Fibroblast of gingiva (primary cell): ENCODE measurements at regions not wholly inside any gene's neighbourhood (a gene's known extent, or its start where the extent isn't known, plus 50 kb on each side); places are given as distances from the start of the nearest gene placed in this dataset.

ENCODE experiments used
- DNase-seq: peaks from one replicate; pipeline ENCODE4 v3.0.0-alpha.2; 2011; ENCODE audit warnings: low read depth

GRCh38 chr22:49547751-49548239, 279.9 kb downstream of the BRD1 start:
- DNase-seq = no peak

DNA sequence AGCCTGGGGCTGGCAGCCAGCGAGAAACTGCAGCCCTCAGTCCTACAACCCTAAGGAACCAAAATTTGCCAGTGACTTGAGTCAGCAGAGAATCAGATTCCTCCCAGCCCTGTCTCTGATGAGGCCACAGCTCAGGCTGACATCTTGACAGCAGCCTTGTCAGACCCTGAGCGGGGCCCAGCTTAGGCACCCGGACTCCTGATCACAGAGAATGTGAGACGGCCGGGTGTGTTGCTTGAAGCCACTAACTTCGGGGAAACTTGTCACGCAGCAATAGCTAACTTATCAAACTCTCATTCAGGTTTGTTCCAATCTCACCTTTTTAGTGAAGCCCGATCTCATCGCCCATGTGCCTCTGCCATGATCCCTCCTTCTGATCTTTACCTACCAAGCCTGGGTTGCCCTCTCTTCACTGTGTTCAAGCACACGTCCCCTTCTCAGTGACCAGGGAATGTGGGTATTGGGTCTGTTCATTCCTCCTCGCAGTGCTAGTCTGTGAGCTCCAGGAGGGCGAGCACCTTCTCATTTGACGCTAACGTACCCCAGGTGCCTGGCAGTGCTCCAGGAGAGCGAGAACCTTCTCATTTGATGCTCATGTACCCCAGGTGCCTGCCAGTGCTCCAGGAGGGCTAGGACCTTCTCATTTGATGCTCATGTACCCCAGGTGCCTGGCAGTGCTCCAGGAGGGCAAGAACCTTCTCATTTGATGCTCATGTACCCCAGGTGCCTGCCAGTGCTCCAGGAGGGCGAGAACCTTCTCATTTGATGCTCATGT, 280.7 kb downstream of the BRD1 start:
- no peak for DNase-seq

DNA sequence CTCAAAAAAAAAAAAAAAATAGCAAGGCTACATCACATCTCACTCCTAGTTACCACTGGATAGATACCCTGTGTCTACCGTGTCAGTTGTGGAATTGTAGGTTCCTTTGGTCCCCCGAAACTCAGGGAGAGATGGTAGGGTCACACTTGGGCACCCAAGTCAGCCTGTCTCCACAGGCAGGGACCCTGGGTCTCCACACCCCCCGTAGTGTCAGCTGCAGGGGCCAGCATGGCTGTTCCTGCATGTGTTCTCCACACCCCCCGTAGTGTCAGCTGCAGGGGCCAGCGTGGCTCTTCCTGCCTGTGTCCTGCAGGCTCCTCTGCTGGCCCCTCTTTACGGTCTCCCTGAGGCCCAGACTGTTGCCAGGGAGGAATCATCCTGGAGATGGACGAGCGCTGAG, 282.1 kb downstream of the BRD1 start:
- DNase-seq = no peak

DNA sequence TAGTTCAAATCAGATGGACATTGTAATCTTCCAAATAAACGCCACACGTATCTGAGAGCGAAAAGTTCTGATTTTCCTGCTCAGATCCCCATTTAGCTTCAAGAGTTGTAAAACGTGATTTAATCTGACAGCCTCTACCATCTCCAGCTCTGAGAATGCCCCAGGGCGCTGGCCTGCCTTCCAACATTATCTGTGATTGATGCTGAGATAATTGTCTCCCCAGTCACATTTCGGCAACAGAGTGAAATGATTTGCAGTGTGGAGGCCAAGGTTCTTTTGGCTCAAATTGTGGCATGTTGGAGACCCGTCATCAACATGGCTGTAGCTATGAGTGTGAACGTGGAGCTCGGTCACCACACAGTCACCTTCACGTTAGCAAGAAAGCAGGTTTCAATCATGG, 283.4 kb downstream of the BRD1 start:
- DNase-seq = no peak

GRCh38 chr22:49543876-49544275, 283.8 kb downstream of the BRD1 start:
- no peak for DNase-seq

- DNase-seq = no peak
These were observed 285.9 kb downstream of the BRD1 start for GRCh38 chr22:49541693-49542230.

DNA sequence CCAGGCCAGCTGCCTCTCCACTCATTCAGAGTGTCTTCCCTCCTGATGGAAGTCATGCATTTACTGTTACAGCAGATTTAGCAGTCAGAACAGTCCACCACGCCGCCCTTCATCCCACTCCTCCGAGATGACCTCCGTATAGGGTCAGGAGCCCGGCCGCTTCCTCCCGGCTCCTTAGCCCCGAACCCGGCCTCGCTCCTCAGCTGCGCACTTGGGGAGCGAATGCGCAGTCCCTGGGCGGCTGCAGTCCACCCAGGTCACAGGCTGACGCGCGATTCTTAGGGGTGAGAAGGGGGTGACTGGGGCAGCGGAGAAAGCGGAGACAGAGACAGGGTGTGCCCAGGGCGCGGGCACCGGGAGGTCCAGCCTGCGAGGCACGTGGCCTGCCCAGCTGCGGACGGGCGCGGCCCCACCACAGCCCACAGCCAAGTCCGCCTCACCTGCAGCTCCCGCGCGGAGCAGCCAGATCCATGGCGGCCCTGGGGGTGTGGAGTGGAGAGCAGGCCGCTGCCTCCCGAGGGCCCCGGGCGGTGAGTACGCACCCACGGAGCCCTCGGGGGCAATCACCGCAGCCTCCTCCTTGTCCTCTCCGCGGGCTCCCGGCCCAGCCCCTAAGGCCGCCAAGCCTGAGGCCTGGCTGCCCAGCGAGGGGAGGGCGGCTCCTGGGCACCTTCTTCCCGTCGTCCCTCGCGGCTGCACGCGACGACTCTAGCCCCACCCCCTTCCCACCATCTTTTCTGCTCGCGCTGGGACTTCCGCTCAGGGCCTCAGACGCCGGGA, 286.6 kb downstream of the BRD1 start:
- DNase-seq = no peak

DNA sequence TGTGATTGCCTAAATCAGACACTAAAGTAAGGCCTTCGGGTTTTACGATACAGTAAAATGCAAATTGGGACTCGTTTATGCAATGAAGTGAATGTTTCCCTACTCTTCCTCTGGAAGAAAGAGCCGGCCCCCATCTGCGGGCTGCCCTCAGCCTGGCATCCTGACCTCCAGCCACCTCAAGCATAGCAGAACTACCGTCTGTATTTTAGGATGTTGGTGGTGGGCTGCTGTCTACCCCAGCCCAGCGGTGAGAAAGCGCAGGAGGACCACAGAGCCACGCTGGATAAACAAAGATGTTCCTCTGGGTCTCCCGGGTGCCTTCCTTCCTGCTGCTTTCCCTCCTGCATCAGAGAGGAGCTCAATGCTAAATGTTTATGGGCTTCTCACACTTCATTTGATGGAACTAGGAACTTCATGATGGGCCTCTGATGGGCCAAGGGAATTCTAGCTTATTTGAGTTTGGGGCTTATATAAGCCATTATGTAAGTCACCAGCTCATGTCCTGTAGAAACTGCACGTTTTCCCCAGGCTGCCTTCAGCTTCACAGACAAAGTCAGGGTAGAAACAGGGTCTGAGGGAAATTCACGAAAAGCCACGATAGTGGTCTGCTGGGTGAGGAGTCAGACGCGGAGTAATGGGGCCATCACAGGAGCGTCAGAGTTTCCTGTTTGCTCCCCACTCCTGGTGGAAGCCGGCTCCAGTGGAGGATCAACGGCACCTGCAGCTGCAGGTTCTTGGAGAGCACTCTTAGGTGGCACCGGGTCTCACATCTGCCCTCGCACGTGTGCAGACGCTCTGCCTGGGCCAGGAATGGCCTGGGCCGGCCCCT, 287.4 kb downstream of the BRD1 start:
- DNase-seq = no peak

DNA sequence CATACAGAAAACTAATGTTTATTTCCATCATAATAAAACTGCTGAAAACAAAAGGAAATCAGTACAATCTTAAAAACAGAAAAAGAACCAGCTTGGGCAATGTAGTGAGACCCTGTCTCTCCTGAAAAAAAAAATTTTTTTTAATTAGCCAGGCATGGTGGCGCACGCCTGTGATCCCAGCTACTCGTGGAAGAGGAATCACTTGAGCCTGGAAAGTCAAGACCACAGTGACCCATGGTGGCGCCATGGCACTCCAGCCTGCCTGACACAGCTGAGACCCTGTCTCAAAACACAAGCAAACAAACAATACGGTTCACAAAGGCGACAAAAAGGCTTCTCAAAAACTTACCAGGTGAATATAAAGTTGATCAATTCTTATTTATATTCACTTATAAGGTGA, 289.7 kb downstream of the BRD1 start:
- no peak for DNase-seq

GRCh38 chr22:49536571-49537131, 291.0 kb downstream of the BRD1 start:
- no peak for DNase-seq

GRCh38 chr22:49535527-49536125, 292.0 kb downstream of the BRD1 start:
- no peak for DNase-seq

DNA sequence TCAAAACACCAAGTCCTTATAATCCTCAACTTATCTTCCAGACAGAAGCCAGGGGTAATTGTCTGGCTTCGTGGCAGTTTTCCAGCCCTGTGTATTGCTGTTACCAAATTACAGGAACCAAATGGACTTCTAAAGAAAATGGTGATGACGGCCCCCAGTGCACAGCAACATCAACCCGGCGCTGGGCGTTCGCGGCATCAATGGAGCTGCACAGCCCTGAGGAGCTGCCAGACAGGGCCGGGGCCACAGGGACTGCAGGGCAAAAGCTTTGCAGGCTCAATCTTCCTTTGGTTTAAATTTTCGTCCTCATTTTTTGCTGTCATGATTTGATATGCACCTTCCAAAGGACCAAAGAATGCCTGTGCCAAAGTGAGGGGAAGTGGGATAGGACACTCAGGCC, 292.5 kb downstream of the BRD1 start:
- DNase-seq = no peak

DNA sequence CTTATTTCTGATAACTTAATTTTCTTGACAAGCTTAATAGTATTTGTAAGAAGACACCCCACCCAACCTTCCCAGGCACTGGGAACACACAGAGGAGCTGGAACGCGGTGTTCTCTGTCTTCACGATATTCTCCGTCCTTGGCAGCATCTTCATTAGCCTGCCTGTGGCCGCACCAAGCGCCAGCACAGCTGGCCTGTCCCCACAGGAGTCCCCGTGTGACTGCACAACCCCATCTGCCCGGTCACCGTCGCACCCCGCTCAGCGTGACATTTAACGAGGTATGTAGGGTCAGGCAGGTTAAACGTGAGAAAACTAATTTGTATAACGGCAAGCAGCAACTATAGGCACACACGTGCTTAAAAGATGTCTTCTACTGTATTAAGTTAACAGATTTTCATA, 293.3 kb downstream of the BRD1 start:
- no peak for DNase-seq

DNA sequence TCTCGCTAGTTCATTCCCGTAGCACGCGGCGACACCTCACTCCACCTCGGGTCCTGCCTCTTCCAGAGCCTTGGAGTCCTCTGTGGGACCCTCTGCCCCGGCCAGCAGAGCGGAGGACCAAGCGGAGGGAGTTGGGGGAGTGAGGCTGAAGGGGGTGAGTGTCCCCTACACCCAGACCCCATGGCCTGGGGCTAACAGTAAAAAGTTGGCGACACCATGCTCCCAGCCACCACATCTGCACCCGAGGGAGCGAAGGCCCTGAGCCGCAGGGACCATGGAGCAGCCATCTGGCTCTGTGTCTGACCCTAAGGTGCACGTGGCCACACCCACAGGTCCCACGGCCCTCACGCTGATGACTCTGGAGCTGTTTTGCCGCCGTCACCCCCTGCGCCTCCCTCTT, 293.8 kb downstream of the BRD1 start:
- no peak for DNase-seq

- no peak for DNase-seq
These were observed 294.5 kb downstream of the BRD1 start for GRCh38 chr22:49532869-49533802.

- no peak for DNase-seq
These were observed 296.3 kb downstream of the BRD1 start for GRCh38 chr22:49531368-49531791.

DNA sequence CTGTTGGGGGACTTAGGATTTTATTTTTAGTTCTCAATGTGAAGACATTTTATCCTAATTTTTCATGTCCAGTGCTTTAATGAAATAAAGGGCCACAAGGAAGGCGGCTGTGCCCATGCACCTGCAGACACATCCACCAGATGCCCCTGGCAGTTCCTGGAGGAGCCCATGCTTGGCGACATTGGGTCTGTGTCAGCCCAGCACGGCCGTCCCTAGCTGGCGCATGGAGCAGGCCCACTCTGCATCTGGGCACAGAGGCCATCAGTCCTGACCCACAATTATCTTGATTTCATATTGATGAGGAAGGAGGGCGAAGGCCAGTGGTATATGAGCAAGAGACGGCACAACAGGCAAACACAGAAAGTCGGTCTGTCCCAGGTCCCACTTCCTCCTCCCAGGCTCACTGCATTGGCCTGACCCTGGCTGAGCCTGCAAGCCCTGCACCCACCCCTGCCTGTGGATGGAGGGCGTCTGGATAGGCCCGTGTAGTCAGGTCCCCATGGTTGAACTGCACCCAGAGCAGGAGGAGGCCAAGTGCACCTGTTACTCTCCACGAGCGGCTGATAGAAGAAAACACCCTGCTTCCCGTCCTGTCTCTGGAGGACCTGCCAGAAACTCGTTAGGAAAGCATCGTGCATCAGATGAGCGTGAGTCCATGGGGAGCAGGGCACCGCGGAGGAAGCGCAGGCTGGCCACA, 296.9 kb downstream of the BRD1 start:
- no peak for DNase-seq

DNA sequence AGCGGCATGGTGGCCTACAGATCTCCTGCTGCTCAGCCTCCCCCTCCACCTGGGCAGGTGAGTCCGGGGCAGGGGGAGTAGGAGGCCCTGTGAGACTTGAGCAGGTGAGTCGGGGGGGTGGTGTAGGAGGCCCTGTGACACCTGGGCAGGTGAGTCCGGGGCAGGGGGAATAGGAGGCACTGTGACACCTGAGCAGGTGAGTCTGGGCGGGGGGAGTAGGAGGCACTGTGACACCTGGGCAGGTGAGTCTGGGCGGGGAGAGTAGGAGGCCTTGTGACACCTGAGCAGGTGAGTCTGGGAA, 299.3 kb downstream of the BRD1 start:
- no peak for DNase-seq

- no peak for DNase-seq
These were observed 299.9 kb downstream of the BRD1 start for GRCh38 chr22:49527611-49528419.
